OCI-LY7 (cell line): ENCODE measurements at regions not wholly inside any gene's neighbourhood (a gene's known extent, or its start where the extent isn't known, plus 50 kb on each side); places are given as distances from the start of the nearest gene placed in this dataset.
A peak's percentile ranks its signal among the peaks of the same experiment; 100 is the strongest.
"Not testable (repeated sequence)": the region's sequence is repeated elsewhere in the genome, so short reads cannot be mapped to it uniquely, and the experiment has no call there.

Experiments
- BruUV-seq: library from RNA; stranded (reverse); fragments of 400-500 nt; replicated peaks from 2 replicates; lab custom pipeline; 2021; lab: Mats Ljungman, UMichigan
- CTCF ChIA-PET: fragments of 300-600 bp; sonication (Branson Sonifier 250); formaldehyde crosslinking; loops from one replicate; lab custom pipeline; 2022; ENCODE audit warnings: antibody characterized with exemption; ENCODE audit not compliant: unreplicated experiment; lab: Charles Lee
- POLR2A ChIA-PET: fragments of 300-600 bp; sonication (Branson Sonifier 250); formaldehyde crosslinking; loops from one replicate; lab custom pipeline; 2022; ENCODE audit warnings: antibody characterized with exemption; lab: Charles Lee
- DNase-seq: peaks from one replicate; pipeline ENCODE4 v3.0.0-alpha.2; 2015; ENCODE audit warnings: low spot score
- H2AFZ ChIP-seq: fragments of 200-600 bp; sonication (generic), shearing (Covaris generic); 2 replicates; pipeline ENCODE4 v1.6.1; 2014; ENCODE audit warnings: mild to moderate bottlenecking, antibody characterized with exemption, low read length, moderate library complexity
- H3K27ac ChIP-seq: fragments of 200-600 bp; sonication (generic); 2 replicates; pipeline ENCODE4 v1.5.1; 2014; ENCODE audit warnings: mixed run types, low read depth, mild to moderate bottlenecking, moderate library complexity, low read length, inconsistent platforms; ENCODE audit not compliant: poor library complexity, severe bottlenecking
- H3K36me3 ChIP-seq: fragments of 200-600 bp; sonication (generic); 2 replicates; pipeline ENCODE4 v1.6.1; 2014; ENCODE audit warnings: mild to moderate bottlenecking, antibody characterized with exemption, low read length, moderate library complexity, mixed read lengths; ENCODE audit not compliant: insufficient read depth
- H3K4me1 ChIP-seq: fragments of 200-600 bp; sonication (generic); 2 replicates; pipeline ENCODE4 v1.5.1; 2014; ENCODE audit warnings: mild to moderate bottlenecking, low read length; ENCODE audit not compliant: insufficient read depth, poor library complexity, severe bottlenecking
- H3K4me2 ChIP-seq: fragments of 200-600 bp; sonication (generic); 2 replicates; pipeline ENCODE4 v1.6.1; 2014; ENCODE audit warnings: mild to moderate bottlenecking, low read length
- H3K4me3 ChIP-seq: fragments of 200-600 bp; sonication (generic); 2 replicates; pipeline ENCODE4 v1.5.1; 2014; ENCODE audit warnings: mild to moderate bottlenecking, low read depth, low read length; ENCODE audit not compliant: poor library complexity, severe bottlenecking
- H3K79me2 ChIP-seq: fragments of 200-600 bp; sonication (generic); 2 replicates; pipeline ENCODE4 v1.6.1; 2016; ENCODE audit warnings: low read depth, mild to moderate bottlenecking, low read length, moderate library complexity, mixed read lengths; ENCODE audit not compliant: insufficient read depth
- H3K9me2 ChIP-seq: fragments of 200-600 bp; sonication (generic); 2 replicates; pipeline ENCODE4 v1.6.1; 2016; ENCODE audit warnings: mild to moderate bottlenecking, low read length, mixed read lengths; ENCODE audit not compliant: insufficient read depth
- H3K9me3 ChIP-seq: fragments of 200-600 bp; sonication (generic); 2 replicates; pipeline ENCODE4 v1.6.1; 2014; ENCODE audit warnings: mild to moderate bottlenecking, mixed run types, low read length, mixed read lengths
- H4K20me1 ChIP-seq: fragments of 200-600 bp; sonication (generic); 2 replicates; pipeline ENCODE4 v1.6.1; 2014; ENCODE audit warnings: mild to moderate bottlenecking, antibody characterized with exemption, low read length, moderate library complexity, mixed read lengths; ENCODE audit not compliant: insufficient read depth
- EZH2phosphoT487 ChIP-seq: fragments of 200-600 bp; sonication (generic); IDR thresholded peaks from 2 replicates; pipeline ENCODE4 v1.6.1; 2018; ENCODE audit warnings: low read depth, borderline replicate concordance, mild to moderate bottlenecking, mixed run types, antibody characterized with exemption, low read length, moderate library complexity, mixed read lengths
- intact Hi-C: fragments of 100-400 bp; cut with micrococcal nuclease; formaldehyde crosslinking; loops from one replicate; pipeline ENCODE4 v1.10.0; 2022; ENCODE audit not compliant: unreplicated experiment
- TF ChIP-seq, protein P1 (sequence below): fragments of 200-600 bp; sonication (generic); conservative IDR thresholded peaks from 2 replicates; pipeline ENCODE4 v1.5.1; 2014; ENCODE audit warnings: mild to moderate bottlenecking, antibody characterized with exemption, low read length, moderate library complexity, mixed read lengths

DNA sequence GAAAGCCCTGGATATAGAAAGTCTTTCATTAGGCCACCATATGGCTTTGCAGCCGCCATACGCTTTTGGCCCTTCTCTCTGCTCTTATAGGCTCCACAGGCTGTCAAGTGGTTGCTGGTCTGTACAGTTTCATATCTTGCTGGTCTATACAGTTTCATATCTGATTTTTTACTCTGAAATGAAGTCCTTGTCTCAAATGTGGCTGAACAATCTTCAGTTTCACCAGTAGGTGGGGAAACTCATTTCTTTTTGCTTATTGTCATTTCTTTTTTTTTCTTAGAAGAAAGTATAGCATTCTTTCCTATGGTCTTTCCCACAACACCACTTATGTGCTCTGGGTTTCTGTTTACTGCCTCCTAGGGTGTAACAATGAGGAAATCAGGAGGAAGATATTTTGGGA lies 771.4 kb upstream of the MMS22L start:
- ChIA-PET CTCF (no interaction called here), POLR2A (no interaction called here)
- DNase-seq, result peak; percentile 3
- Histone ChIP-seq H3K79me2 (no peaks in the 10 kb centered on the region), H3K9me3 (no peaks in the 10 kb centered on the region), H3K36me3 (no peaks in the 10 kb centered on the region), H3K4me1 (no peaks in the 10 kb centered on the region), H3K4me3 (no peak overlapping the region), H4K20me1 (no peaks in the 10 kb centered on the region), H2AFZ (no peak overlapping the region), H3K4me2 (no peak overlapping the region), H3K27ac (no peak overlapping the region), H3K9me2 (no peaks in the 10 kb centered on the region)
- BruUV-seq, result no TSS peak
- intact Hi-C loops, result no loop called here
- no peak for TF ChIP-seq EZH2phosphoT487
- TF ChIP-seq, protein P1, sequence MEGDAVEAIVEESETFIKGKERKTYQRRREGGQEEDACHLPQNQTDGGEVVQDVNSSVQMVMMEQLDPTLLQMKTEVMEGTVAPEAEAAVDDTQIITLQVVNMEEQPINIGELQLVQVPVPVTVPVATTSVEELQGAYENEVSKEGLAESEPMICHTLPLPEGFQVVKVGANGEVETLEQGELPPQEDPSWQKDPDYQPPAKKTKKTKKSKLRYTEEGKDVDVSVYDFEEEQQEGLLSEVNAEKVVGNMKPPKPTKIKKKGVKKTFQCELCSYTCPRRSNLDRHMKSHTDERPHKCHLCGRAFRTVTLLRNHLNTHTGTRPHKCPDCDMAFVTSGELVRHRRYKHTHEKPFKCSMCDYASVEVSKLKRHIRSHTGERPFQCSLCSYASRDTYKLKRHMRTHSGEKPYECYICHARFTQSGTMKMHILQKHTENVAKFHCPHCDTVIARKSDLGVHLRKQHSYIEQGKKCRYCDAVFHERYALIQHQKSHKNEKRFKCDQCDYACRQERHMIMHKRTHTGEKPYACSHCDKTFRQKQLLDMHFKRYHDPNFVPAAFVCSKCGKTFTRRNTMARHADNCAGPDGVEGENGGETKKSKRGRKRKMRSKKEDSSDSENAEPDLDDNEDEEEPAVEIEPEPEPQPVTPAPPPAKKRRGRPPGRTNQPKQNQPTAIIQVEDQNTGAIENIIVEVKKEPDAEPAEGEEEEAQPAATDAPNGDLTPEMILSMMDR, result peak; percentile 59

DNA sequence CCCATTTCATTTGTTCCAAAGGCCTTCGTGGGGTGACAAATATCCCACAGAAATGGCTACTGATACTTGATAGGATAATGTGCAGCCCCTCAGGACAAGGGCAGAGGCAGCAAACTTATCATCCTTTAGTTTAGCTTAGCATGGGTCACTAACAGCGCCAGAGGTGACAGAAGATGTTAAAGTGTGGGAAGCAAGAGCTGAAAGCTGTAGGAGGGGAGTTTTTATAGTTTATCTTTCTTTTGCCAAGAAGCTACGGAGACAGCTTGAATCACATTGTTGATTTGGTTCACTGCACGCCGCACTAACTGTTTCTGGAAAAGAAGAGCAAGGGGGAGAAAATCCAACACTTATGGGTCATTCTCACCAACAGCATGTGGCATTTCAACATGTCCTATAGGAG lies 773.9 kb upstream of the MMS22L start:
- no peak for DNase-seq
- H3K36me3 ChIP-seq, result no peaks in the 10 kb centered on the region
- H3K79me2 ChIP-seq, result no peaks in the 10 kb centered on the region
- POLR2A ChIA-PET, result interaction anchor here (1.3 kb wide), 1 partner anchor 52 kb away, joined by 3 read pairs; no protein-coding TSS in a partner anchor
- H3K4me2 ChIP-seq, result no peak overlapping the region
- intact Hi-C loops, result no loop called here
- TF ChIP-seq EZH2phosphoT487, result no peak
- TF ChIP-seq, protein P1, result no peak
- H3K4me1 ChIP-seq, result no peaks in the 10 kb centered on the region
- no peaks in the 10 kb centered on the region for H4K20me1 ChIP-seq
- no peaks in the 10 kb centered on the region for H3K9me2 ChIP-seq
- H3K9me3 ChIP-seq, result no peaks in the 10 kb centered on the region
- no TSS peak for BruUV-seq
- no peak overlapping the region for H2AFZ ChIP-seq
- no peak overlapping the region for H3K4me3 ChIP-seq
- CTCF ChIA-PET, result no interaction called here
- no peak overlapping the region for H3K27ac ChIP-seq

- Histone ChIP-seq H3K4me2 (no peak overlapping the region), H2AFZ (no peak overlapping the region), H3K36me3 (no peaks in the 10 kb centered on the region), H3K4me3 (no peak overlapping the region), H4K20me1 (no peaks in the 10 kb centered on the region), H3K4me1 (no peaks in the 10 kb centered on the region), H3K9me2 (no peaks in the 10 kb centered on the region), H3K27ac (no peak overlapping the region), H3K79me2 (no peaks in the 10 kb centered on the region), H3K9me3 (no peaks in the 10 kb centered on the region)
- DNase-seq, result no peak
- intact Hi-C loops, result no loop called here
- CTCF ChIA-PET, result interaction anchor here (0.6 kb wide), 1 partner anchor 627 kb away, joined by 3 read pairs; no protein-coding TSS in a partner anchor
- BruUV-seq, result no TSS peak
- TF ChIP-seq, protein P1, result no peak
- no peak for TF ChIP-seq EZH2phosphoT487
- POLR2A ChIA-PET, result no interaction called here
Measured at GRCh38 chr6:98067375-98067774, 767.0 kb upstream of the POU3F2 start.

DNA sequence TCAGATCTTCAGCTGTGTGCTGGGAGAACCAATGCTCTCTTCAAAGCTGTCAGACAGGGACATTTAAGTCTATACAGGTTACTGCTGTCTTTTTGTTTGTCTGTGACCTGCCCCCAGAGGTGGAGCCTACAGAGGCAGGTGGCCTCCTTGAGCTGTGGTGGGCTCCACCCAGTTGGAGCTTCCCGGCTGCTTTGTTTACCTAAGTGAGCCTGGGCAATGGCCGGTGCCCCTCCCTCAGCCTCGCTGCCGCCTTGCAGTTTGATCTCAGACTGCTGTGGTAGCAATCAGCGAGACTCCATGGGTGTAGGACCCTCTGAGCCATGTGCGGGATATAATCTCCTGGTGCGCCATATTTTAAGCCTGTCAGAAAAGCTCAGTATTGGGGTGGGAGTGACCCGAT lies 745.8 kb upstream of the POU3F2 start:
- H3K4me1 ChIP-seq, H3K79me2 ChIP-seq, H3K4me2 ChIP-seq, BruUV-seq, DNase-seq, H3K27ac ChIP-seq, intact Hi-C loops, H3K4me3 ChIP-seq, CTCF ChIA-PET, H4K20me1 ChIP-seq, H3K9me2 ChIP-seq, H2AFZ ChIP-seq, H3K36me3 ChIP-seq, H3K9me3 ChIP-seq, POLR2A ChIA-PET: not testable (repeated sequence)
